GM23338 (cell line): ENCODE measurements at regions not wholly inside any gene's neighbourhood (a gene's known extent, or its start where the extent isn't known, plus 50 kb on each side); places are given as distances from the start of the nearest gene placed in this dataset.

Experiments used
- ATAC-seq: fragments of 200-7000 bp; cut with Tn5 transposase; 3 replicates; pipeline ENCODE4 v1.9.1; 2020
- DNase-seq: peaks from one replicate; pipeline ENCODE4 v3.0.0-alpha.2; 2015; ENCODE audit warnings: low spot score
- H2AFZ ChIP-seq: fragments of 200-600 bp; sonication (generic); 2 replicates; pipeline ENCODE4 v1.8.0; 2016; ENCODE audit warnings: antibody characterized with exemption, mild to moderate bottlenecking, moderate library complexity
- H3F3A ChIP-seq: fragments of 200-600 bp; sonication (generic); replicated peaks from 2 replicates; pipeline ENCODE4 v1.8.0; 2017; ENCODE audit warnings: antibody characterized with exemption, mixed run types, low read depth
- H3K27ac ChIP-seq: fragments of 200-600 bp; sonication (generic); 2 replicates; pipeline ENCODE4 v1.6.1; 2016; ENCODE audit warnings: low read depth
- H3K27me3 ChIP-seq: fragments of 200-600 bp; sonication (generic); 2 replicates; pipeline ENCODE4 v1.8.0; 2016; ENCODE audit warnings: mild to moderate bottlenecking, mixed run types, moderate library complexity; ENCODE audit not compliant: insufficient read depth
- H3K36me3 ChIP-seq: fragments of 200-600 bp; sonication (generic); 2 replicates; pipeline ENCODE4 v1.8.0; 2016; ENCODE audit warnings: mild to moderate bottlenecking; ENCODE audit not compliant: insufficient read depth
- H3K4me1 ChIP-seq: fragments of 200-600 bp; sonication (generic); 2 replicates; pipeline ENCODE4 v1.8.0; 2016; ENCODE audit warnings: mild to moderate bottlenecking, moderate library complexity; ENCODE audit not compliant: insufficient read depth
- H3K4me2 ChIP-seq: fragments of 200-600 bp; sonication (generic); 2 replicates; pipeline ENCODE4 v1.7.1; 2017; ENCODE audit warnings: mixed run types
- H3K4me3 ChIP-seq: fragments of 200-600 bp; sonication (generic); 2 replicates; pipeline ENCODE4 v1.6.1; 2016; ENCODE audit warnings: mixed run types
- H3K79me2 ChIP-seq: fragments of 200-600 bp; sonication (generic); replicated peaks from 2 replicates; pipeline ENCODE4 v1.8.0; 2017; ENCODE audit warnings: mild to moderate bottlenecking; ENCODE audit not compliant: insufficient read depth
- H3K9me2 ChIP-seq: fragments of 200-600 bp; sonication (generic); 2 replicates; pipeline ENCODE4 v1.8.0; 2017; ENCODE audit not compliant: insufficient read depth
- H4K20me1 ChIP-seq: fragments of 200-600 bp; sonication (generic); replicated peaks from 2 replicates; pipeline ENCODE4 v1.8.0; 2017; ENCODE audit warnings: mild to moderate bottlenecking; ENCODE audit not compliant: insufficient read depth
- H3K27ac Mint-ChIP-seq: 2 replicates; pipeline ENCODE4 v1.8.0; 2020; ENCODE audit warnings: inconsistent platforms, mild to moderate bottlenecking, moderate library complexity, mixed read lengths
- H3K27me3 Mint-ChIP-seq: 3 replicates; pipeline ENCODE4 v1.8.0; 2022; ENCODE audit warnings: low read depth, mild to moderate bottlenecking, moderate library complexity, mixed read lengths, inconsistent platforms; ENCODE audit not compliant: insufficient read depth, poor library complexity
- H3K36me3 Mint-ChIP-seq: 3 replicates; pipeline ENCODE4 v1.8.0; 2021; ENCODE audit warnings: low read depth, mild to moderate bottlenecking, inconsistent platforms, moderate library complexity, mixed read lengths
- H3K4me1 Mint-ChIP-seq: 3 replicates; pipeline ENCODE4 v1.8.0; 2020; ENCODE audit warnings: mild to moderate bottlenecking, inconsistent platforms, mixed read lengths
- H3K4me3 Mint-ChIP-seq: 3 replicates; pipeline ENCODE4 v1.8.0; 2021; ENCODE audit warnings: moderate library complexity, mild to moderate bottlenecking, inconsistent platforms, mixed read lengths
- H3K9me3 Mint-ChIP-seq: 3 replicates; pipeline ENCODE4 v1.8.0; 2020; ENCODE audit warnings: moderate library complexity, mild to moderate bottlenecking, inconsistent platforms, mixed read lengths
- EZH2 ChIP-seq: fragments of 200-600 bp; sonication (generic); IDR thresholded peaks from one replicate; pipeline ENCODE4 v1.8.0; 2017; ENCODE audit warnings: antibody characterized with exemption, mild to moderate bottlenecking, low read depth; ENCODE audit not compliant: unreplicated experiment
- EZH2phosphoT487 ChIP-seq: fragments of 200-600 bp; sonication (generic); IDR thresholded peaks from one replicate; pipeline ENCODE4 v1.8.1; 2018; ENCODE audit warnings: antibody characterized with exemption; ENCODE audit not compliant: unreplicated experiment
- JUNB ChIP-seq: IDR thresholded peaks from one replicate; pipeline ENCODE4 v1.6.1; 2016; ENCODE audit warnings: antibody characterized with exemption; ENCODE audit not compliant: unreplicated experiment
- NANOG ChIP-seq: IDR thresholded peaks from 2 replicates; pipeline ENCODE4 v1.6.1; 2016; ENCODE audit warnings: antibody characterized with exemption, borderline replicate concordance
- POLR2AphosphoS5 ChIP-seq: IDR thresholded peaks from 2 replicates; pipeline ENCODE4 v1.6.1; 2016; ENCODE audit warnings: antibody characterized with exemption, low read depth
- STAT1 ChIP-seq: IDR thresholded peaks from one replicate; pipeline ENCODE4 v1.6.1; 2016; ENCODE audit warnings: antibody characterized with exemption; ENCODE audit not compliant: unreplicated experiment
- ZNF114 ChIP-seq: fragments of 250-450 bp; sonication (Bioruptor Pico); IDR thresholded peaks from 2 replicates; pipeline ENCODE4 v1.5.0; 2020; ENCODE audit warnings: mild to moderate bottlenecking, moderate library complexity
- ZNF331 ChIP-seq: fragments of 250-450 bp; sonication (Bioruptor Pico); IDR thresholded peaks from 2 replicates; pipeline ENCODE4 v1.5.0; 2020; ENCODE audit warnings: low read depth, mild to moderate bottlenecking, moderate library complexity
- ZNF462 ChIP-seq: fragments of 250-450 bp; sonication (Bioruptor Pico); IDR thresholded peaks from 2 replicates; pipeline ENCODE4 v1.5.0; 2020; ENCODE audit warnings: mild to moderate bottlenecking, moderate library complexity
- TF ChIP-seq, protein P1 (sequence below): IDR thresholded peaks from one replicate; pipeline ENCODE4 v1.6.1; 2018; ENCODE audit warnings: antibody characterized with exemption; ENCODE audit not compliant: unreplicated experiment
- TF ChIP-seq, protein P2 (sequence below): IDR thresholded peaks from 2 replicates; pipeline ENCODE4 v1.6.1; 2016; ENCODE audit warnings: antibody characterized with exemption

DNA sequence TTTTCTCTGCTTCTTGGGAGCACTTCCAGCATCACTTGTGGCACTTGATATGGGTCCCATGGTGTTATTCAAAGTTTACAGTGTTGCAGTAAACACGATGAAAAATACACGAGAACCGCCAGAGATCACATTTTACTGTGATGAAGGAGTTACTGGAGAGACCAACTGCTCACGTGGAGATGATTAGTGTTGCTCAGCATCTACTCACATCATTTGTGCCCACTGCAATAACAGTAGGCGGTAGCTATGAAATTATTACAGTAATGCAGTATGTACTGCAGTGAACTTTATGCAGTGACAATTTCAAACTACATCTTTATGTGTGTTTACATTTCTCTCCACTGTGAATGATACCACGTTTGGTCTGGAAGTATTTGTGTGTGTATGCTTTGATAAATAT is 93.5 kb downstream of the SLC4A3 start:
- Histone ChIP-seq H3K4me2 (no peak overlapping the region), H3K4me3 (no peak overlapping the region), H3F3A (no peaks in the 10 kb centered on the region), H3K9me2 (0 out of 2 replicates have a peak, but pooled peaks cover 2% of the 10 kb centered on the region), H3K79me2 (no peaks in the 10 kb centered on the region), H3K36me3 (no peaks in the 10 kb centered on the region), H3K27me3 (no peaks in the 10 kb centered on the region), H3K4me1 (no peaks in the 10 kb centered on the region), H4K20me1 (no peaks in the 10 kb centered on the region), H2AFZ (no peak overlapping the region), H3K27ac (no peak overlapping the region)
- Mint-ChIP-seq H3K4me1 (no peaks in the 10 kb centered on the region), H3K27me3 (no peaks in the 10 kb centered on the region), H3K27ac (no peak overlapping the region), H3K4me3 (no peak overlapping the region), H3K9me3 (no peaks in the 10 kb centered on the region), H3K36me3 (no peaks in the 10 kb centered on the region)
- TF ChIP-seq NANOG (no peak), ZNF331 (CRISPR knock-in tag) (no peak), JUNB (no peak)
- DNase-seq = no peak
- ATAC-seq = no peak

- Histone ChIP-seq H3K27ac (no peak overlapping the region), H3K36me3 (no peaks in the 10 kb centered on the region), H3K4me1 (peaks cover 4% of the 10 kb centered on the region), H3K79me2 (no peaks in the 10 kb centered on the region), H3K27me3 (no peaks in the 10 kb centered on the region), H3K4me3 (no peak overlapping the region), H3K9me2 (peaks cover 4% of the 10 kb centered on the region; the same call in 1 of the 2 replicates), H3K4me2 (no peak overlapping the region), H4K20me1 (no peaks in the 10 kb centered on the region), H2AFZ (no peak overlapping the region), H3F3A (no peaks in the 10 kb centered on the region)
- H3K4me1 Mint-ChIP-seq = peaks cover 4% of the 10 kb centered on the region; the same call in 2 of the 3 replicates
- peaks cover 2% of the 10 kb centered on the region for H3K27me3 Mint-ChIP-seq
- no peaks in the 10 kb centered on the region for H3K36me3 Mint-ChIP-seq
- H3K4me3 Mint-ChIP-seq = no peak overlapping the region
- no peak for TF ChIP-seq STAT1
- no peak for TF ChIP-seq ZNF331 (CRISPR knock-in tag)
- TF ChIP-seq, protein P1, sequence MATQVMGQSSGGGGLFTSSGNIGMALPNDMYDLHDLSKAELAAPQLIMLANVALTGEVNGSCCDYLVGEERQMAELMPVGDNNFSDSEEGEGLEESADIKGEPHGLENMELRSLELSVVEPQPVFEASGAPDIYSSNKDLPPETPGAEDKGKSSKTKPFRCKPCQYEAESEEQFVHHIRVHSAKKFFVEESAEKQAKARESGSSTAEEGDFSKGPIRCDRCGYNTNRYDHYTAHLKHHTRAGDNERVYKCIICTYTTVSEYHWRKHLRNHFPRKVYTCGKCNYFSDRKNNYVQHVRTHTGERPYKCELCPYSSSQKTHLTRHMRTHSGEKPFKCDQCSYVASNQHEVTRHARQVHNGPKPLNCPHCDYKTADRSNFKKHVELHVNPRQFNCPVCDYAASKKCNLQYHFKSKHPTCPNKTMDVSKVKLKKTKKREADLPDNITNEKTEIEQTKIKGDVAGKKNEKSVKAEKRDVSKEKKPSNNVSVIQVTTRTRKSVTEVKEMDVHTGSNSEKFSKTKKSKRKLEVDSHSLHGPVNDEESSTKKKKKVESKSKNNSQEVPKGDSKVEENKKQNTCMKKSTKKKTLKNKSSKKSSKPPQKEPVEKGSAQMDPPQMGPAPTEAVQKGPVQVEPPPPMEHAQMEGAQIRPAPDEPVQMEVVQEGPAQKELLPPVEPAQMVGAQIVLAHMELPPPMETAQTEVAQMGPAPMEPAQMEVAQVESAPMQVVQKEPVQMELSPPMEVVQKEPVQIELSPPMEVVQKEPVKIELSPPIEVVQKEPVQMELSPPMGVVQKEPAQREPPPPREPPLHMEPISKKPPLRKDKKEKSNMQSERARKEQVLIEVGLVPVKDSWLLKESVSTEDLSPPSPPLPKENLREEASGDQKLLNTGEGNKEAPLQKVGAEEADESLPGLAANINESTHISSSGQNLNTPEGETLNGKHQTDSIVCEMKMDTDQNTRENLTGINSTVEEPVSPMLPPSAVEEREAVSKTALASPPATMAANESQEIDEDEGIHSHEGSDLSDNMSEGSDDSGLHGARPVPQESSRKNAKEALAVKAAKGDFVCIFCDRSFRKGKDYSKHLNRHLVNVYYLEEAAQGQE = no peak
- TF ChIP-seq ZNF462 (CRISPR knock-in tag) = no peak
- TF ChIP-seq NANOG = no peak
- TF ChIP-seq, protein P2, sequence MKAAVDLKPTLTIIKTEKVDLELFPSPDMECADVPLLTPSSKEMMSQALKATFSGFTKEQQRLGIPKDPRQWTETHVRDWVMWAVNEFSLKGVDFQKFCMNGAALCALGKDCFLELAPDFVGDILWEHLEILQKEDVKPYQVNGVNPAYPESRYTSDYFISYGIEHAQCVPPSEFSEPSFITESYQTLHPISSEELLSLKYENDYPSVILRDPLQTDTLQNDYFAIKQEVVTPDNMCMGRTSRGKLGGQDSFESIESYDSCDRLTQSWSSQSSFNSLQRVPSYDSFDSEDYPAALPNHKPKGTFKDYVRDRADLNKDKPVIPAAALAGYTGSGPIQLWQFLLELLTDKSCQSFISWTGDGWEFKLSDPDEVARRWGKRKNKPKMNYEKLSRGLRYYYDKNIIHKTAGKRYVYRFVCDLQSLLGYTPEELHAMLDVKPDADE = no peak
- no peak for TF ChIP-seq POLR2AphosphoS5
- no peak for TF ChIP-seq EZH2phosphoT487
- TF ChIP-seq EZH2 = no peak
- no peak for TF ChIP-seq ZNF114
- no peak for ATAC-seq
- H3K27ac Mint-ChIP-seq = no peak overlapping the region
- DNase-seq = no peak
- H3K9me3 Mint-ChIP-seq = no peaks in the 10 kb centered on the region
These were observed 94.9 kb downstream of the SLC4A3 start for GRCh38 chr2:219722276-219722879.
